ENCODE measurements at regions not wholly inside any gene's neighbourhood (a gene's known extent, or its start where the extent isn't known, plus 50 kb on each side); places are given as distances from the start of the nearest gene placed in this dataset.

GRCh38 chr6:9942131-9942530 lies 472.7 kb downstream of the TFAP2A start (continued):
- no peak for TF ChIP-seq ZNF12 (CRISPR knock-in tag; IDR thresholded peaks at IDR 0.05)

DNA sequence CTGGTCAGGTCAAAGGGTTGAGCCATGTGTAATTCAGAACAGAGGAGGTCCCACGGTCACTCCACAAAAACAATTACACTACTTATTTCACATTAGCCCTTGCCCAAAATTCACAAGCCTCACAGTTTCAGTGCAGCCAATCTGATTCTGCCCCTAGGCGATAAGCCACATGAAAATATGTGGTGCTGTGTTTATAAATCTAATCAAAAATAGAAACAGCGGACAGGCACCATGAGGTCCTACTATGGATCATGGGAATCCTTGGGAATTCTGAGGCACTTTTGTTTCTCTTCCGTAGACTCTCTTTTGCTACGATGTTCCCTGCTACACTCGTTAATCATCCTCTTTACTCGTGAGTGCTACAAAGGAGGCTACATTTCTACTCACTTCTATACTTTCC lies 476.1 kb downstream of the TFAP2A start:
- no peaks in the 10 kb centered on the region for H3K79me2 ChIP-seq (ENCODE audit: insufficient read depth, low read length)
- FAIRE-seq (no peak), ATAC-seq (no peak), DNase-seq (ENCODE audit: low spot score) (no peak)
- intact Hi-C loops (cut with micrococcal nuclease; ENCODE audit: unreplicated experiment) (no loop called here), in situ Hi-C loops (cut with HindIII; ENCODE audit: extremely low pct_ligation_motif_present, low pct_unique_long_range_greater_than_20kb) (no loop called here)
- H2AFZ ChIP-seq (ENCODE audit: low read length): no peak overlapping the region
- no peaks in the 10 kb centered on the region for H4K20me1 ChIP-seq (ENCODE audit: insufficient read depth, low read length)
- whole genome bisulfite sequencing (ENCODE audit: low lambda C conversion rate): 28% methylated on average over 7 of the region's 7 CpGs
- ChIA-PET POLR2A (no interaction called here), CTCF (ENCODE audit: low intra/inter-chr PET ratio, low total read pairs) (no interaction called here)
- H3K9me3 ChIP-seq (ENCODE audit: low read length): no peaks in the 10 kb centered on the region
- TF ChIP-seq ATF7 (IDR thresholded peaks at IDR 0.05) (no peak), ATF7 (CRISPR knock-in tag; IDR thresholded peaks at IDR 0.05) (no peak), ZNF792 (CRISPR knock-in tag; IDR thresholded peaks at IDR 0.05) (no peak), ZNF552 (CRISPR knock-in tag; IDR thresholded peaks at IDR 0.05; ENCODE audit: borderline replicate concordance) (no peak), TRAFD1 (CRISPR knock-in tag; IDR thresholded peaks at IDR 0.05; ENCODE audit: borderline replicate concordance) (no peak), RBM22 (optimal IDR thresholded peaks at IDR 0.05; ENCODE audit: low read length) (no peak), ZNF569 (CRISPR knock-in tag; IDR thresholded peaks at IDR 0.05; ENCODE audit: borderline replicate concordance) (no peak), GABPB1 (CRISPR knock-in tag; IDR thresholded peaks at IDR 0.05) (no peak), CCDC6 (CRISPR knock-in tag; IDR thresholded peaks at IDR 0.05) (no peak), ZNF275 (CRISPR knock-in tag; IDR thresholded peaks at IDR 0.05; ENCODE audit: borderline replicate concordance) (no peak)
- TF ChIP-seq, protein P1, sequence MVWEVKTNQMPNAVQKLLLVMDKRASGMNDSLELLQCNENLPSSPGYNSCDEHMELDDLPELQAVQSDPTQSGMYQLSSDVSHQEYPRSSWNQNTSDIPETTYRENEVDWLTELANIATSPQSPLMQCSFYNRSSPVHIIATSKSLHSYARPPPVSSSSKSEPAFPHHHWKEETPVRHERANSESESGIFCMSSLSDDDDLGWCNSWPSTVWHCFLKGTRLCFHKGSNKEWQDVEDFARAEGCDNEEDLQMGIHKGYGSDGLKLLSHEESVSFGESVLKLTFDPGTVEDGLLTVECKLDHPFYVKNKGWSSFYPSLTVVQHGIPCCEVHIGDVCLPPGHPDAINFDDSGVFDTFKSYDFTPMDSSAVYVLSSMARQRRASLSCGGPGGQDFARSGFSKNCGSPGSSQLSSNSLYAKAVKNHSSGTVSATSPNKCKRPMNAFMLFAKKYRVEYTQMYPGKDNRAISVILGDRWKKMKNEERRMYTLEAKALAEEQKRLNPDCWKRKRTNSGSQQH (CRISPR knock-in tag; IDR thresholded peaks at IDR 0.05; ENCODE audit: low read depth): no peak
- no peak overlapping the region for H3K4me2 ChIP-seq (ENCODE audit: low read depth, low read length)
- H3K36me3 ChIP-seq (replicated peaks in 1 of 2; ENCODE audit: control insufficient read depth in 1 of 2, insufficient read depth in 2 of 2, low read length in 2 of 2): no peaks in the 10 kb centered on the region
- H3K27me3 ChIP-seq (ENCODE audit: control insufficient read depth in 1 of 2, insufficient read depth in 2 of 2, low read length in 2 of 2): peaks cover 0 to 6% of the 10 kb centered on the region in 2 experiments; a peak in 1 of 5 replicates
- H3K9ac ChIP-seq (ENCODE audit: insufficient read depth, low read depth, low read length): no peak overlapping the region
- H3K4me1 ChIP-seq (ENCODE audit: insufficient read depth, low read length): no peaks in the 10 kb centered on the region
- no peak overlapping the region for H3K27ac ChIP-seq (ENCODE audit: extremely low read length, insufficient read depth, low read length)
- H3K4me3 ChIP-seq (replicated peaks in 1 of 3; ENCODE audit: insufficient read depth in 1 of 3, low read depth in 2 of 3, low read length in 3 of 3): no peak overlapping the region
- no TSS peak for BruUV-seq (replicated peaks)

All from HepG2 (cell line).